Lower leg skin (tissue), 4 donors: ENCODE measurements at regions not wholly inside any gene's neighbourhood (a gene's known extent, or its start where the extent isn't known, plus 50 kb on each side); places are given as distances from the start of the nearest gene placed in this dataset.
"Not testable (repeated sequence)": the region's sequence is repeated elsewhere in the genome, so short reads cannot be mapped to it uniquely, and the experiment has no call there.

Experiments used
- DNase-seq, 2 donors: peaks; one replicate each; pipeline ENCODE4 v3.0.0-alpha.2; 2019; ENCODE audit warnings: low spot score in 2 of 2
- H3K4me3 ChIP-seq: fragments of 200-600 bp; sonication (generic); 2 replicates; pipeline ENCODE4 v1.5.1; 2017; ENCODE audit warnings: mild to moderate bottlenecking, low read depth; ENCODE audit not compliant: poor library complexity, severe bottlenecking
- CTCF ChIP-seq, 3 donors: fragments of 450-650 bp; IDR thresholded peaks; one replicate each; pipeline ENCODE4 v1.5.1; 2016; ENCODE audit warnings: antibody characterized with exemption in 3 of 3, mild to moderate bottlenecking in 3 of 3, moderate library complexity in 2 of 3
- POLR2A ChIP-seq, 2 donors: fragments of 450-650 bp; IDR thresholded peaks; one replicate each; pipeline ENCODE4 v1.6.1; 2016 to 2017; ENCODE audit warnings: antibody characterized with exemption in 2 of 2, mild to moderate bottlenecking in 1 of 2, moderate library complexity in 1 of 2
- WGBS, 2 donors: methylation state at CpG; one replicate each; pipeline ENCODE4 v1.1.5; 2018; 5-methylcytosine and 5-hydroxymethylcytosine counted together
- intact Hi-C: fragments of 100-400 bp; cut with DNase I; formaldehyde crosslinking; loops from one replicate; pipeline ENCODE4 v1.15.0; 2023; ENCODE audit warnings: low total_unique reads

DNA sequence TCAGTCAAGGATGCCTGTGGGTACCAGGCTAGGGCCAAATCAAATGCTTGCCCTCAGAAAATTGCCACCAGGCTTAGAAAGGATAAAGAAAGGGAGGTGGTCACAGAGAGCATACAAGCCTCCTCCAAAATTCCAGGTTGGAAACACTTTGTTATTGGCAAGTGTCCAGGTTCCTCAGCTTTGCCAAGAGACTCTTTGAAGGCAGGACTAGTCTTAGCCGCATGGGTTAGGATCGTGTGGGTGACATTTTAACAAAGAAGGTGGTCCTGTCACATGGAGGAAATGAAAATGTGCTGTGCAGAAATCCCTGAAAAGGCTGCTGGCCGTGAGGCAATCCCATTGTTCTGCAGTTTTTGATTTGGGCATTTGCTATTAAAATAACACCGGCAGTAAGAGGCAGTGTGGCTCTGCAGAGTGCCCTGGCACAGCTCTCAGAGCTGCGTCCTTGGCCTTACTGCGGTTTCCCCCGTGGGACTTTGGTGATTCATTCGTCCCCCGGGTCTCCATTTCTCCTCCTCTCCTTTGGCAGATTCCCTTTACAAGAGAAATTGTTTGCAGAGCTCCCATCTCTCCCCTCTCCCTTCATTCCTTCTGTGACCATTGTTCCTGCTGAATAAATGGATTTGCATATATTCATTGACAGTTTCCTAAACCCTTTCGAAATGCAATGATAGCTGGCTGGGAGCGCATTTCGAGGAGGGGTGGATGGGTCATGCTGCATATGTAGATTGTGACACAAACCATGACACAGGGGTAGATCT lies 187.3 kb downstream of the VAPA start:
- no peak overlapping the region for H3K4me3 ChIP-seq

GRCh38 chr18:10101729-10102128 lies 187.9 kb downstream of the VAPA start:
- DNase-seq = no peak
- TF ChIP-seq CTCF (IDR thresholded peaks at IDR 0.05) (no peak), POLR2A (IDR thresholded peaks at IDR 0.05) (no peak)
- H3K4me3 ChIP-seq = no peak overlapping the region
- intact Hi-C loops = no loop called here
- WGBS, 2 donors = 77 to 81% methylated on average over 5 of the region's 5 CpGs

More for the DNA sequence above, 187.3 kb downstream of the VAPA start:
- no peak for DNase-seq
- intact Hi-C loops = no loop called here
- 27 to 33% methylated on average over 12 of the region's 12 CpGs for WGBS, 2 donors
- TF ChIP-seq CTCF (IDR thresholded peaks at IDR 0.05) = no peak
- no peak for TF ChIP-seq POLR2A (IDR thresholded peaks at IDR 0.05)

DNA sequence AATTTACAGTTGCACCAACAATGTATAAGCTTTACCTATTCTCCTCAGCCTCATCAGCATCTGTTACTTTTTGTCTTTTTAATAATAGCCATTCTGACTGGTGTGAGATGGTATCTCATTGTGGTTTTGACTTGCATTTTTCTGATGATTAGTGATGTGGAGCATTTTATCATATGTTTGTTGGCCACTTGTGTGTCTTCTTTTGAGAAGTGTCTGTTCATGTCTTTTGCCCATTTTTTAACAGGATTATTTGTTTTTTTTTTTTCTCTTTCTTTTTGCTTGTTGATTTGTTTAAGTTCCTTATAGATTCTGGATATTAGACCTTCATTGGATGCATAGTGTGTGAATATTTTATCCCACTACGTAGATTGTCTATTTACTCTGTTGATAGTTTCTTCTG lies 191.3 kb downstream of the VAPA start:
- DNase-seq, intact Hi-C loops, H3K4me3 ChIP-seq: not testable (repeated sequence)
- 0 to 3% methylated on average over 1 of the region's 1 CpG for WGBS, 2 donors

- intact Hi-C loops = no loop called here
- TF ChIP-seq POLR2A (IDR thresholded peaks at IDR 0.05) (no peak), CTCF (IDR thresholded peaks at IDR 0.05) (no peak)
- H3K4me3 ChIP-seq = no peak overlapping the region
- DNase-seq = no peak
- 82 to 88% methylated on average over 1 of the region's 1 CpG for WGBS, 2 donors
These were observed 197.4 kb downstream of the VAPA start for GRCh38 chr18:10111191-10111590.

DNA sequence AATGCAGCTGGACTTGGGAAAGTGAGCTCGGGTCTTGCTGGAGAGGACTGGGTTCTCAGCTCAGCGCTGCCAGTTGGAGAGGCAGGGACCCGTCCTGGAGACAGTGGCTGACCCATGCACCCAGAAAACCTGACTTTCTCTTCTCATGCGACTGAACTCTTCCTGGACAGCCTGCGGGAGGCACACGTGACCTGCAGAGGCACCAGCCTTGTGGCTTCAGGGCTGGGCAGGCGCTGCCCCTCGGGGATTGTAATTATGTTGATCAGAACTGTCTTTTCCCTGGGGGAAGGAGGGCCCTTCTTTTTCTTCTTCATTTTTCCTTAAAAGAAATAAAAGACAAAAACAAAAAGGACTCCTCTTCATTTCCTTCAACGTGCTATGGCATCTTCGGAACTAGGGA lies 198.1 kb downstream of the VAPA start:
- no peak overlapping the region for H3K4me3 ChIP-seq
- WGBS, 2 donors = 68 to 74% methylated on average over 9 to 10 of the region's 10 CpGs
- DNase-seq = no peak
- intact Hi-C loops = no loop called here
- no peak for TF ChIP-seq CTCF (IDR thresholded peaks at IDR 0.05)
- no peak for TF ChIP-seq POLR2A (IDR thresholded peaks at IDR 0.05)

DNA sequence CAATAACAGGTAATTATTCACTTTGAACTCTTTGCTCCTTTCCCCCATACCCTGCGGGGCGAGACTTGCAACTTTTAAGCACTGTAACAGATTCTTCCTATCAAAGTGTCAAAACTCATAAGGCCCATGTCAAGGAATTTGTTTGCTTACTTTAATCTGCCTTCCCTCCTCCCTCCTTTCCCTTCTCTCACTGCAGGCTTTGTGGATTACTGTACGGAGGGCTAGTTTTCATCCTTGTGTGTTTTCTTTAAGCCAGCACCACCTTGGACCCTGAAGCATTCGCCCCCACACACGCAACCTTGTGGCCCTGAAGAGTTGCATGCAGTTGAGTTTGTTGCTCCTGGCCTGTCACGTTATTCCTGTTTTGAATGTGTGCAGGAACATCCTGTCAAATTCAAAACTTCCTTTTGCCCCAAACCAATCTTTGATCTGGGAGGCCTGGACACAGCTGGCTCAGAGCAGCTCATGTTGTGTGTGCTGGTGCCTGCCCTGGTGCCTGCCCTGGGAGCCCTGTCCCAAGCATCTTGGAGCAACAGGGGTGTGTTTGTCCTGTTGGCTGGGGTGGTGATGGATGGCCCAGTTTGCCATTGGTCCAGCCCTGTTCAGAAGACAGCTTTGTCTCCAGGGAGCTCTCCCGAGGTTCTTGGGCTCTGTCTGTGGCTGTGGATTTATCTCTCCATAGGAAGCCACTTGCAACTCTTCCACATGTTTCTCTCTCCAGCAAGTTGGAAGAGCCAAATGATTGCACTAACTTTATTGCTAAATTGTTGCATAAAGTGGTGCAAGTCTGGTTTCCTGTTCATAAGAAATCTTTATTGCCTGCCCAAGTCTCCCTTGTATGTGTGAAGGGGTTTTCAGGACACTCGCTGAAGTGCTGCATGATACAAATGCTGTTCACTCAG lies 199.6 kb downstream of the VAPA start:
- WGBS, 2 donors = 79 to 91% methylated on average over 8 of the region's 8 CpGs
- DNase-seq = no peak
- H3K4me3 ChIP-seq = no peak overlapping the region
- intact Hi-C loops = no loop called here
- no peak for TF ChIP-seq POLR2A (IDR thresholded peaks at IDR 0.05)
- no peak for TF ChIP-seq CTCF (IDR thresholded peaks at IDR 0.05)
